Fibroblast of lung (primary cell): ENCODE measurements at regions not wholly inside any gene's neighbourhood (a gene's known extent, or its start where the extent isn't known, plus 50 kb on each side); places are given as distances from the start of the nearest gene placed in this dataset.

Source experiments
- EZH2 ChIP-seq: IDR thresholded peaks from 2 replicates; pipeline ENCODE4 v1.5.1; 2012; ENCODE audit warnings: low read length, control low read depth, mild to moderate bottlenecking; ENCODE audit errors: missing control alignments
- TF ChIP-seq, protein P1 (sequence below), 2 donors: IDR thresholded peaks in 1 of 2; conservative IDR thresholded peaks in 1 of 2; 1 replicate in 1 of 2; 2 replicates in 1 of 2; pipeline ENCODE4 v1.5.1; 2011 to 2012; ENCODE audit warnings: low read length in 2 of 2, control low read depth in 1 of 2, inconsistent platforms in 1 of 2, low read depth in 1 of 2, mild to moderate bottlenecking in 1 of 2

DNA sequence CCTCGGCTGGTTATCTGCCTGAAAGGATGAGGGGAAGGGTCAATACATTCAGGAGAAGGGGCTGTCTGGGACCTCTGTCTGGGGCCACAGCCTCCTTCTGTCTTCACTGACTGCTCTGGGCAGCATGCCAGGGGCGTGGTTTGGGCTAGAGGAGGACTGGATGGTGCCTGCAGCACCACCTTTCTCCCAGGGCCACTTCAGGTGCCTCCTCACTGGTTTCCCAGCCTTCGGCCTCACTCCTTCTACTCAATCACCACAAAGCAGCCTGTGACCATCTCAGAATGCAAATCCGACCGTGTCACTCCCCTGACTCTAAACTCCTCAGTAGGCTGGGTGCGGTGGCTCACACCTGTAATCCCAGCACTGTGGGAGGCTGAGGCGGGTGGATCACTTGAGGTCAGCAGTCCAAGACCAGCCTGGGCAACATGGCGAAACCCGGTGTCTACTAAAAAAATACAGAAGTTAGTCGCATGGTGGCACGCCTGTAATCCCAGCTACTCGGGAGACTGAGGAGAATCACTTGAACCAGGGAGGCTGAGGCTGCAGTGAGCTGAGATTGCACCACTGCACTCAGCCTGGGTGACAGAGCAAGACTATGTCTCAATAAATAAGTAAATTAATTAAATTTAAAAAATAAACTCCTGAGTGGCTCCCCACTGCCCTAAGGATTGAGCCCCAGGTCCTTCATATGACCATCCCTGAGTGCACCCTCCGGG, 50.1 kb upstream of the ECE1 start:
- TF ChIP-seq, protein P1, sequence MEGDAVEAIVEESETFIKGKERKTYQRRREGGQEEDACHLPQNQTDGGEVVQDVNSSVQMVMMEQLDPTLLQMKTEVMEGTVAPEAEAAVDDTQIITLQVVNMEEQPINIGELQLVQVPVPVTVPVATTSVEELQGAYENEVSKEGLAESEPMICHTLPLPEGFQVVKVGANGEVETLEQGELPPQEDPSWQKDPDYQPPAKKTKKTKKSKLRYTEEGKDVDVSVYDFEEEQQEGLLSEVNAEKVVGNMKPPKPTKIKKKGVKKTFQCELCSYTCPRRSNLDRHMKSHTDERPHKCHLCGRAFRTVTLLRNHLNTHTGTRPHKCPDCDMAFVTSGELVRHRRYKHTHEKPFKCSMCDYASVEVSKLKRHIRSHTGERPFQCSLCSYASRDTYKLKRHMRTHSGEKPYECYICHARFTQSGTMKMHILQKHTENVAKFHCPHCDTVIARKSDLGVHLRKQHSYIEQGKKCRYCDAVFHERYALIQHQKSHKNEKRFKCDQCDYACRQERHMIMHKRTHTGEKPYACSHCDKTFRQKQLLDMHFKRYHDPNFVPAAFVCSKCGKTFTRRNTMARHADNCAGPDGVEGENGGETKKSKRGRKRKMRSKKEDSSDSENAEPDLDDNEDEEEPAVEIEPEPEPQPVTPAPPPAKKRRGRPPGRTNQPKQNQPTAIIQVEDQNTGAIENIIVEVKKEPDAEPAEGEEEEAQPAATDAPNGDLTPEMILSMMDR (conservative IDR thresholded peaks at IDR 0.05 in 1 of 2, IDR thresholded peaks at IDR 0.05 in 1 of 2; ENCODE audit: low read depth in 1 of 2, low read length in 2 of 2): no peak
- no peak for TF ChIP-seq EZH2
